CD8-positive, alpha-beta memory T cell (primary cell): ENCODE measurements at regions not wholly inside any gene's neighbourhood (a gene's known extent, or its start where the extent isn't known, plus 50 kb on each side); places are given as distances from the start of the nearest gene placed in this dataset.

Experiments
- CTCF ChIA-PET: fragments of 350-600 bp; sonication (Branson Sonifier 250); formaldehyde crosslinking; loops from one replicate; lab custom pipeline; 2021; ENCODE audit warnings: antibody characterized with exemption; lab: Charles Lee
- POLR2A ChIA-PET: fragments of 350-600 bp; sonication (Branson Sonifier 250); formaldehyde crosslinking; loops from one replicate; lab custom pipeline; 2021; ENCODE audit warnings: antibody characterized with exemption; lab: Charles Lee
- DNase-seq, 5 donors: peaks; one replicate each; pipeline versions ENCODE4 v3.0.0 to v3.0.0-alpha.2; 2020 to 2022; ENCODE audit warnings: mixed read lengths in 1 of 5
- H3K27ac ChIP-seq: one replicate; pipeline ENCODE4 v1.7.0; 2013; ENCODE audit warnings: low read depth, mild to moderate bottlenecking, low read length, moderate library complexity
- H3K27me3 ChIP-seq: 2 replicates; pipeline ENCODE4 v1.7.0; 2013; ENCODE audit warnings: low read length, mild to moderate bottlenecking; ENCODE audit not compliant: insufficient read depth, poor library complexity, severe bottlenecking
- H3K36me3 ChIP-seq: 2 replicates; pipeline ENCODE4 v1.7.0; 2013; ENCODE audit warnings: mild to moderate bottlenecking, low read length, moderate library complexity; ENCODE audit not compliant: insufficient read depth
- H3K4me1 ChIP-seq: 2 replicates; pipeline ENCODE4 v1.7.0; 2013; ENCODE audit warnings: mild to moderate bottlenecking, low read length, moderate library complexity; ENCODE audit not compliant: insufficient read depth
- H3K4me3 ChIP-seq: 2 replicates; pipeline ENCODE4 v1.7.0; 2013; ENCODE audit warnings: mild to moderate bottlenecking, low read length
- H3K9me3 ChIP-seq: 2 replicates; pipeline ENCODE4 v1.7.0; 2013; ENCODE audit warnings: mild to moderate bottlenecking, low read length
- H3K27ac Mint-ChIP-seq, 8 donors: one replicate each; pipeline ENCODE4 v1.8.0; 2020 to 2021; ENCODE audit warnings: mixed read lengths in 8 of 8, mild to moderate bottlenecking in 6 of 8, inconsistent platforms in 3 of 8, moderate library complexity in 3 of 8
- H3K27me3 Mint-ChIP-seq, 2 donors: one replicate each; pipeline ENCODE4 v1.8.0; 2020 to 2021; ENCODE audit warnings: mixed read lengths in 2 of 2, mild to moderate bottlenecking in 1 of 2, moderate library complexity in 1 of 2
- H3K36me3 Mint-ChIP-seq, 3 donors: one replicate each; pipeline ENCODE4 v1.8.0; 2020 to 2021; ENCODE audit warnings: mixed read lengths in 3 of 3, inconsistent platforms in 1 of 3, mild to moderate bottlenecking in 1 of 3
- H3K4me1 Mint-ChIP-seq, 3 donors: one replicate each; pipeline ENCODE4 v1.8.0; 2020 to 2021; ENCODE audit warnings: mixed read lengths in 3 of 3, inconsistent platforms in 1 of 3, mild to moderate bottlenecking in 1 of 3
- H3K4me3 Mint-ChIP-seq, 7 donors: one replicate each; pipeline ENCODE4 v1.8.0; 2020 to 2021; ENCODE audit warnings: mixed read lengths in 7 of 7, mild to moderate bottlenecking in 6 of 7, moderate library complexity in 4 of 7, inconsistent platforms in 2 of 7
- H3K9me3 Mint-ChIP-seq, 5 donors: one replicate each; pipeline ENCODE4 v1.8.0; 2020 to 2022; ENCODE audit warnings: mixed read lengths in 5 of 5, mild to moderate bottlenecking in 3 of 5, moderate library complexity in 2 of 5, inconsistent platforms in 1 of 5

GRCh38 chr2:16745466-16745865 is 79.8 kb upstream of the CYRIA start:
- ChIA-PET POLR2A (no interaction called here), CTCF (interaction anchor here (1.0 kb wide), 1 partner anchor 10 kb away, joined by 3 read pairs; no protein-coding TSS in a partner anchor)
- Histone ChIP-seq H3K27ac (no peak overlapping the region), H3K36me3 (no peaks in the 10 kb centered on the region), H3K9me3 (no peaks in the 10 kb centered on the region), H3K27me3 (no peaks in the 10 kb centered on the region), H3K4me1 (no peaks in the 10 kb centered on the region), H3K4me3 (no peak overlapping the region)
- no peak for DNase-seq
- Mint-ChIP-seq H3K4me1 (no peaks in the 10 kb centered on the region), H3K4me3 (no peak overlapping the region), H3K27ac (no peak overlapping the region), H3K27me3 (peaks cover 0 to 3% of the 10 kb centered on the region in 2 donors), H3K36me3 (no peaks in the 10 kb centered on the region), H3K9me3 (peaks cover 0 to 2% (median 0%) of the 10 kb centered on the region in 5 donors)

GRCh38 chr2:16744521-16744920 is 78.9 kb upstream of the CYRIA start:
- Mint-ChIP-seq H3K4me3 (no peak overlapping the region), H3K4me1 (no peaks in the 10 kb centered on the region), H3K27me3 (peaks cover 0 to 4% of the 10 kb centered on the region in 2 donors), H3K9me3 (peaks cover 0 to 2% (median 0%) of the 10 kb centered on the region in 5 donors), H3K27ac (no peak overlapping the region), H3K36me3 (no peaks in the 10 kb centered on the region)
- Histone ChIP-seq H3K4me3 (no peak overlapping the region), H3K27ac (no peak overlapping the region), H3K4me1 (no peaks in the 10 kb centered on the region), H3K27me3 (no peaks in the 10 kb centered on the region), H3K36me3 (no peaks in the 10 kb centered on the region), H3K9me3 (no peaks in the 10 kb centered on the region)
- ChIA-PET CTCF (no interaction called here), POLR2A (no interaction called here)
- no peak for DNase-seq

- ChIA-PET CTCF (no interaction called here), POLR2A (no interaction called here)
- Histone ChIP-seq H3K36me3 (no peaks in the 10 kb centered on the region), H3K27me3 (no peaks in the 10 kb centered on the region), H3K4me1 (no peaks in the 10 kb centered on the region), H3K4me3 (no peak overlapping the region), H3K9me3 (no peaks in the 10 kb centered on the region), H3K27ac (no peak overlapping the region)
- Mint-ChIP-seq H3K4me3 (no peak overlapping the region), H3K36me3 (no peaks in the 10 kb centered on the region), H3K27me3 (peaks cover 0 to 5% of the 10 kb centered on the region in 2 donors), H3K9me3 (no peaks in the 10 kb centered on the region), H3K4me1 (no peaks in the 10 kb centered on the region), H3K27ac (no peak overlapping the region)
- no peak for DNase-seq
Measured at GRCh38 chr2:16742026-16742425, 76.4 kb upstream of the CYRIA start.

- no peaks in the 10 kb centered on the region for H3K9me3 ChIP-seq
- H3K4me1 ChIP-seq, result no peaks in the 10 kb centered on the region
- Mint-ChIP-seq H3K27me3 (peaks cover 0 to 5% of the 10 kb centered on the region in 2 donors), H3K27ac (no peak overlapping the region), H3K4me3 (no peak overlapping the region), H3K4me1 (no peaks in the 10 kb centered on the region), H3K36me3 (no peaks in the 10 kb centered on the region), H3K9me3 (no peaks in the 10 kb centered on the region)
- no peak for DNase-seq
- H3K4me3 ChIP-seq, result no peak overlapping the region
- POLR2A ChIA-PET, result no interaction called here
- CTCF ChIA-PET, result no interaction called here
- H3K27ac ChIP-seq, result no peak overlapping the region
- H3K27me3 ChIP-seq, result no peaks in the 10 kb centered on the region
- H3K36me3 ChIP-seq, result no peaks in the 10 kb centered on the region
Measured at GRCh38 chr2:16741498-16741897, 75.9 kb upstream of the CYRIA start.

- DNase-seq, result no peak
- Histone ChIP-seq H3K36me3 (no peaks in the 10 kb centered on the region), H3K27me3 (no peaks in the 10 kb centered on the region), H3K4me1 (no peaks in the 10 kb centered on the region), H3K9me3 (no peaks in the 10 kb centered on the region), H3K4me3 (no peak overlapping the region), H3K27ac (no peak overlapping the region)
- ChIA-PET POLR2A (no interaction called here), CTCF (no interaction called here)
- Mint-ChIP-seq H3K9me3 (no peaks in the 10 kb centered on the region), H3K36me3 (no peaks in the 10 kb centered on the region), H3K4me3 (no peak overlapping the region), H3K27ac (no peak overlapping the region), H3K4me1 (no peaks in the 10 kb centered on the region), H3K27me3 (peaks cover 0 to 7% of the 10 kb centered on the region in 2 donors)
Measured at GRCh38 chr2:16739778-16740581, 74.3 kb upstream of the CYRIA start.

GRCh38 chr2:16738361-16739225 is 73.0 kb upstream of the CYRIA start:
- POLR2A ChIA-PET, result no interaction called here
- Histone ChIP-seq H3K27me3 (no peaks in the 10 kb centered on the region), H3K27ac (no peak overlapping the region), H3K4me3 (no peak overlapping the region), H3K4me1 (no peaks in the 10 kb centered on the region), H3K9me3 (no peaks in the 10 kb centered on the region), H3K36me3 (no peaks in the 10 kb centered on the region)
- Mint-ChIP-seq H3K9me3 (no peaks in the 10 kb centered on the region), H3K27me3 (peaks cover 0 to 7% of the 10 kb centered on the region in 2 donors), H3K4me3 (no peak overlapping the region), H3K27ac (no peak overlapping the region), H3K4me1 (no peaks in the 10 kb centered on the region), H3K36me3 (no peaks in the 10 kb centered on the region)
- DNase-seq, result no peak
- CTCF ChIA-PET, result no interaction called here

- H3K27me3 ChIP-seq, result no peaks in the 10 kb centered on the region
- Mint-ChIP-seq H3K27ac (no peak overlapping the region), H3K27me3 (peaks cover 0 to 8% of the 10 kb centered on the region in 2 donors), H3K4me1 (no peaks in the 10 kb centered on the region), H3K4me3 (no peak overlapping the region), H3K36me3 (no peaks in the 10 kb centered on the region), H3K9me3 (no peaks in the 10 kb centered on the region)
- no peak overlapping the region for H3K27ac ChIP-seq
- ChIA-PET POLR2A (no interaction called here), CTCF (no interaction called here)
- H3K4me3 ChIP-seq, result no peak overlapping the region
- H3K36me3 ChIP-seq, result no peaks in the 10 kb centered on the region
- H3K9me3 ChIP-seq, result no peaks in the 10 kb centered on the region
- DNase-seq, result no peak
- no peaks in the 10 kb centered on the region for H3K4me1 ChIP-seq
Measured at GRCh38 chr2:16737812-16738211, 72.2 kb upstream of the CYRIA start.

GRCh38 chr2:16736633-16737032 is 71.0 kb upstream of the CYRIA start:
- no peak for DNase-seq
- Histone ChIP-seq H3K4me3 (no peak overlapping the region), H3K27me3 (no peaks in the 10 kb centered on the region), H3K9me3 (no peaks in the 10 kb centered on the region), H3K4me1 (no peaks in the 10 kb centered on the region), H3K27ac (no peak overlapping the region), H3K36me3 (no peaks in the 10 kb centered on the region)
- CTCF ChIA-PET, result no interaction called here
- Mint-ChIP-seq H3K4me1 (no peaks in the 10 kb centered on the region), H3K4me3 (no peak overlapping the region), H3K27me3 (peaks cover 0 to 7% of the 10 kb centered on the region in 2 donors), H3K27ac (no peak overlapping the region), H3K9me3 (no peaks in the 10 kb centered on the region), H3K36me3 (no peaks in the 10 kb centered on the region)
- POLR2A ChIA-PET, result no interaction called here
